SIG-M5 (cell line): ENCODE measurements at regions not wholly inside any gene's neighbourhood (a gene's known extent, or its start where the extent isn't known, plus 50 kb on each side); places are given as distances from the start of the nearest gene placed in this dataset.

Experiments used
- DNase-seq: peaks from one replicate; lab custom pipeline; 2025; lab: John Stamatoyannopoulos, UW

DNA sequence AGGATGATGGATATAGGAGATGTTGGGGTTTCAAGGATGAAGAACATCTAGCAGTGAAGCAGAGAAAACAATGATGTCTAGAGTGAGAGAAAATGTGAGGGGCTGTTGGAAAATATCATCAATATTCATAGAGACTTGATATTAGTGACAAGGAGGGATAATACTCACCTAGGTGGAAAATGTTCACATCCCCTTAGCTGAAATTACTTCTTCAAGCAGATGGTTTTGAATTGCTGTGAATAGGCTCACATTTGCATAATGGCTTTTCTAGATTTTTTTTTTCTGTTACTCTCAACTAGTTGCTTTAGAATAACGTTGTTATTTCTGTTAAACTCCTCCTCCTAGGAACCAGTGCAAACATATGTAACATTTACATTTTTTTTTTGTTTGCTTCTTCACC is 61.6 kb upstream of the MAP1B start:
- no peak for DNase-seq

DNA sequence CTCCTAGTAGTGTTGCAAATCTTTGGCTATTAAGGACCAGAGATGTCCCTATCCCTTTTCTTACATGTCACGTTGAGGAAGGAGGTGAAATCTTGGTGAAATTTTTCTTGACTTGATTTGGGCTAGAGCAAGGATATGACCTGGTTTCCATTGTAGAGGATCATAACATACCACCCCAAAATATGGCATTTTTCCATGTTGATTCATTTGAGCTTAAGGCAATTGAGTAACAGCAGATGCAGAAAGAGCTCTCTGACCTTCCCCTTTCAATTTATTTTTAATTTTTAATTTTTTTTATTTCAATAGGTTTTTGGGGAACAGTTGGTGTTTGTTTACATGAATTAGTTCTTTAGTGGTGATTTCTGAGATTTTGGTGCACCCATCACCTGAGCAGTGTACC is 61.2 kb upstream of the MAP1B start:
- DNase-seq = no peak

DNA sequence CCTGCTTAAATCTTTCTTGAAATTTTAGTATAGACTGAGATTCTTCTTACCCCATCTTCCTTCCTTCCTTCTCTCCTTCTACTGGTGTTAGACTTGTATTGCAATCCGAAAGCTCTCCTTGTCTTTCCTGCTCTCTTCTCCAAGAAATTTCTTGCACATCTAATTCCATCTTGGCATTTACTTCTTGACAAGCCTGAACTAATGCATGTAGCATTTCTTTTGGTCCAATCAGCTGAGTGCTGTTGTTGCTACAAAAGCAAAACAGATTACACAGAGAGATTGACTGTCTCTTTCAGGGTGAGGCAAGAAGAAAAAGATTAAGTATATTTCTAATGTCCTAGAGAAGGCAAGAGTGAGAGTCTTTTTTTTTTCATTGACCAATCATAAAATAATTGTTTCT is 51.6 kb upstream of the MAP1B start:
- DNase-seq = no peak
